PC-9 (cell line): ENCODE measurements at regions not wholly inside any gene's neighbourhood (a gene's known extent, or its start where the extent isn't known, plus 50 kb on each side); places are given as distances from the start of the nearest gene placed in this dataset.

Experiments used
- EZH2 ChIP-seq: fragments of 200-600 bp; sonication (generic); IDR thresholded peaks from 2 replicates; pipeline ENCODE4 v1.8.0; 2017; ENCODE audit warnings: antibody characterized with exemption, low read depth
- TF ChIP-seq, protein P1 (sequence below): fragments of 200-600 bp; sonication (generic); conservative IDR thresholded peaks from 2 replicates; pipeline ENCODE4 v1.6.1; 2017; ENCODE audit warnings: mixed run types, antibody characterized with exemption, mild to moderate bottlenecking, moderate library complexity

DNA sequence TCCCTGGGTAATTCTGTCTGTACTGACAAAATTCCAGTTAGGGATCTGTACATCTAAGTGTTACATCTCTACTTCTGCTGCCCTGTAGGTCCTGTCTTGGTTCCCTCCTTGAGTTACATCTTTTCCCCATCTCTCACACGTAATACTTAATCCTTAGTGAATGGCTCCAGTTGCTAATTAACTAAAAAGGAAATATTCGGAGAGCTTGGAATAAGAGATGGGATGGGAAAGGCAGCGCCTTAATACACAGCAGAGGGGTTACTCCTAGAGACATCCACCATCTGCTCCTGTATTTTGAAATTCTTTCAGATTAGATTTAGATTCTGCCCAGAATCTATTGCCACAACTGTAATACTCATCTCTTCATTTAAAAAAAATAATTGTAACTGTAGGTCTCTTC, 384.0 kb downstream of the SAMD5 start:
- TF ChIP-seq, protein P1, sequence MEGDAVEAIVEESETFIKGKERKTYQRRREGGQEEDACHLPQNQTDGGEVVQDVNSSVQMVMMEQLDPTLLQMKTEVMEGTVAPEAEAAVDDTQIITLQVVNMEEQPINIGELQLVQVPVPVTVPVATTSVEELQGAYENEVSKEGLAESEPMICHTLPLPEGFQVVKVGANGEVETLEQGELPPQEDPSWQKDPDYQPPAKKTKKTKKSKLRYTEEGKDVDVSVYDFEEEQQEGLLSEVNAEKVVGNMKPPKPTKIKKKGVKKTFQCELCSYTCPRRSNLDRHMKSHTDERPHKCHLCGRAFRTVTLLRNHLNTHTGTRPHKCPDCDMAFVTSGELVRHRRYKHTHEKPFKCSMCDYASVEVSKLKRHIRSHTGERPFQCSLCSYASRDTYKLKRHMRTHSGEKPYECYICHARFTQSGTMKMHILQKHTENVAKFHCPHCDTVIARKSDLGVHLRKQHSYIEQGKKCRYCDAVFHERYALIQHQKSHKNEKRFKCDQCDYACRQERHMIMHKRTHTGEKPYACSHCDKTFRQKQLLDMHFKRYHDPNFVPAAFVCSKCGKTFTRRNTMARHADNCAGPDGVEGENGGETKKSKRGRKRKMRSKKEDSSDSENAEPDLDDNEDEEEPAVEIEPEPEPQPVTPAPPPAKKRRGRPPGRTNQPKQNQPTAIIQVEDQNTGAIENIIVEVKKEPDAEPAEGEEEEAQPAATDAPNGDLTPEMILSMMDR = no peak
- TF ChIP-seq EZH2 = no peak
